SU-DHL-6 (cell line): ENCODE measurements at regions not wholly inside any gene's neighbourhood (a gene's known extent, or its start where the extent isn't known, plus 50 kb on each side); places are given as distances from the start of the nearest gene placed in this dataset.

Experiments used
- EZH2phosphoT487 ChIP-seq: fragments of 200-600 bp; sonication (generic), shearing (Covaris generic); conservative IDR thresholded peaks from 2 replicates; pipeline ENCODE4 v1.6.1; 2018; ENCODE audit warnings: mild to moderate bottlenecking, antibody characterized with exemption, low read length, moderate library complexity, mixed read lengths
- TF ChIP-seq, protein P1 (sequence below): fragments of 200-600 bp; sonication (generic); IDR thresholded peaks from one replicate; pipeline ENCODE4 v1.5.1; 2017; ENCODE audit warnings: antibody characterized with exemption, mild to moderate bottlenecking, low read length, moderate library complexity; ENCODE audit not compliant: insufficient read depth, poor library complexity, severe bottlenecking

DNA sequence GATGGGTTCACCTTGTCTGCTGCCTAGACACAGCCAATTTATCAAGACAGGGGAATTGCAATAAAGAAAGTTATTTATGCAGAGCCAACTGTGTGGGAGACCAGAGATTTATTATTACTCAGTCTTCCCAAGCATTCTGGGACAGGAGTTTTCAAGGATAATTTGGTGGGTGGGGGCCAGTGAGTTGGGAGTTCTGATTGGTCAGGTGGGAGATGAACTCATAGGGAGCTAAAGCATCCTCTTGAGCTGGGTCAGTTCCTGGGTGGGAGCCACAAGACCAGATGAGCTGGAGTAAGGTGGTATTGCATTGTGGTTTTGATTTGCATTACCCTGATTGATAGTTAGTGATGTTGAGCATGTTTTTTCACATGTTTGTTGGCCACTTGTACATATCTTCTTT, 86.1 kb downstream of the PRKAB2 start:
- TF ChIP-seq, protein P1, sequence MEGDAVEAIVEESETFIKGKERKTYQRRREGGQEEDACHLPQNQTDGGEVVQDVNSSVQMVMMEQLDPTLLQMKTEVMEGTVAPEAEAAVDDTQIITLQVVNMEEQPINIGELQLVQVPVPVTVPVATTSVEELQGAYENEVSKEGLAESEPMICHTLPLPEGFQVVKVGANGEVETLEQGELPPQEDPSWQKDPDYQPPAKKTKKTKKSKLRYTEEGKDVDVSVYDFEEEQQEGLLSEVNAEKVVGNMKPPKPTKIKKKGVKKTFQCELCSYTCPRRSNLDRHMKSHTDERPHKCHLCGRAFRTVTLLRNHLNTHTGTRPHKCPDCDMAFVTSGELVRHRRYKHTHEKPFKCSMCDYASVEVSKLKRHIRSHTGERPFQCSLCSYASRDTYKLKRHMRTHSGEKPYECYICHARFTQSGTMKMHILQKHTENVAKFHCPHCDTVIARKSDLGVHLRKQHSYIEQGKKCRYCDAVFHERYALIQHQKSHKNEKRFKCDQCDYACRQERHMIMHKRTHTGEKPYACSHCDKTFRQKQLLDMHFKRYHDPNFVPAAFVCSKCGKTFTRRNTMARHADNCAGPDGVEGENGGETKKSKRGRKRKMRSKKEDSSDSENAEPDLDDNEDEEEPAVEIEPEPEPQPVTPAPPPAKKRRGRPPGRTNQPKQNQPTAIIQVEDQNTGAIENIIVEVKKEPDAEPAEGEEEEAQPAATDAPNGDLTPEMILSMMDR = no peak
- TF ChIP-seq EZH2phosphoT487 = no peak
